Esophagus squamous epithelium (tissue), 5 donors: ENCODE measurements at regions not wholly inside any gene's neighbourhood (a gene's known extent, or its start where the extent isn't known, plus 50 kb on each side); places are given as distances from the start of the nearest gene placed in this dataset.

Source experiments
- DNase-seq: peaks from one replicate; lab custom pipeline; 2025; lab: John Stamatoyannopoulos, UW
- H3K27ac ChIP-seq, 4 donors: fragments of 200-600 bp; sonication (generic); one replicate each; pipeline ENCODE4 v1.5.1; 2016 to 2019; ENCODE audit warnings: mild to moderate bottlenecking in 1 of 4
- H3K27me3 ChIP-seq, 4 donors: fragments of 200-600 bp; sonication (generic); 1 replicate in 3 of 4; 2 replicates in 1 of 4; pipeline versions ENCODE4 v1.5.1 to v1.6.0; 2017 to 2021; ENCODE audit warnings: antibody characterized with exemption in 1 of 4
- H3K36me3 ChIP-seq, 3 donors: fragments of 200-600 bp; sonication (generic); one replicate each; pipeline ENCODE4 v1.5.1; 2016 to 2019
- H3K4me1 ChIP-seq, 3 donors: fragments of 200-600 bp; sonication (generic); one replicate each; pipeline ENCODE4 v1.5.1; 2017 to 2019
- H3K4me3 ChIP-seq, 4 donors: fragments of 200-600 bp; sonication (generic); 1 replicate in 3 of 4; 2 replicates in 1 of 4; pipeline ENCODE4 v1.5.1; 2016 to 2019; ENCODE audit warnings: mild to moderate bottlenecking in 2 of 4, moderate library complexity in 1 of 4
- H3K9me3 ChIP-seq, 3 donors: fragments of 200-600 bp; sonication (generic); one replicate each; pipeline ENCODE4 v1.5.1; 2016 to 2019
- POLR2A ChIP-seq, 4 donors: fragments of 450-650 bp; IDR thresholded peaks; one replicate each; pipeline ENCODE4 v1.6.1; 2017; ENCODE audit warnings: antibody characterized with exemption in 4 of 4, mild to moderate bottlenecking in 4 of 4, moderate library complexity in 3 of 4
- WGBS, 2 donors: methylation state at CpG; one replicate each; pipeline ENCODE4 v1.1.5; 2018; 5-methylcytosine and 5-hydroxymethylcytosine counted together
- intact Hi-C: fragments of 100-400 bp; cut with DNase I; formaldehyde crosslinking; loops from one replicate; pipeline ENCODE4 v1.15.0; 2022
- TF ChIP-seq, protein P1 (sequence below), 6 experiments: fragments of 450-650 bp in 4 of 6; fragments of 200-600 bp in 2 of 6; sonication (generic) in 2 of 6; IDR thresholded peaks; one replicate each; pipeline ENCODE4 v1.5.1; 2016 to 2019; ENCODE audit warnings: antibody characterized with exemption in 6 of 6, mild to moderate bottlenecking in 4 of 6, moderate library complexity in 4 of 6
- donor health status: DM: yes; HTN: yes; CAD: no.

DNA sequence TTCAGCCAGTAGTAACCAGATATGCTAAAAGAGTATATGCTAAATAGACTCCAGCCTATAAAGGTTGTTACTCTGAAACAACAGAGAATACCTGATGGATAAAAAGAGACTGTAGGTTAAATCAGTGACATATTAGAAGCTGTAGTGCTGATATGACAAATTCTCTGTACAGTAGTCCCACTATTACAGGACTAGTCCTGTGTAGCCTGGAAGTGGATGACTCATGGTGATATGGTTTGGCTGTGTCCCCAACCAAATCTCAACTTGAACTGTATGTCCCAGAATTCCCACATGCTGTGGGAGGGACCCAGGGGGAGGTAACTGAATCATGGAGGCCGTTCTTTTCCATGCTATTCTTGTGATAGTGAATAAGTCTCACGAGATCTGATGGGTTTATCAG, 276.2 kb upstream of the POU5F2 start:
- TF ChIP-seq, protein P1, sequence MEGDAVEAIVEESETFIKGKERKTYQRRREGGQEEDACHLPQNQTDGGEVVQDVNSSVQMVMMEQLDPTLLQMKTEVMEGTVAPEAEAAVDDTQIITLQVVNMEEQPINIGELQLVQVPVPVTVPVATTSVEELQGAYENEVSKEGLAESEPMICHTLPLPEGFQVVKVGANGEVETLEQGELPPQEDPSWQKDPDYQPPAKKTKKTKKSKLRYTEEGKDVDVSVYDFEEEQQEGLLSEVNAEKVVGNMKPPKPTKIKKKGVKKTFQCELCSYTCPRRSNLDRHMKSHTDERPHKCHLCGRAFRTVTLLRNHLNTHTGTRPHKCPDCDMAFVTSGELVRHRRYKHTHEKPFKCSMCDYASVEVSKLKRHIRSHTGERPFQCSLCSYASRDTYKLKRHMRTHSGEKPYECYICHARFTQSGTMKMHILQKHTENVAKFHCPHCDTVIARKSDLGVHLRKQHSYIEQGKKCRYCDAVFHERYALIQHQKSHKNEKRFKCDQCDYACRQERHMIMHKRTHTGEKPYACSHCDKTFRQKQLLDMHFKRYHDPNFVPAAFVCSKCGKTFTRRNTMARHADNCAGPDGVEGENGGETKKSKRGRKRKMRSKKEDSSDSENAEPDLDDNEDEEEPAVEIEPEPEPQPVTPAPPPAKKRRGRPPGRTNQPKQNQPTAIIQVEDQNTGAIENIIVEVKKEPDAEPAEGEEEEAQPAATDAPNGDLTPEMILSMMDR (IDR thresholded peaks at IDR 0.05): no peak
- no peak for TF ChIP-seq POLR2A (IDR thresholded peaks at IDR 0.05)
- H3K4me3 ChIP-seq: no peak overlapping the region
- H3K36me3 ChIP-seq: peaks cover 0 to 69% (median 0%) of the 10 kb centered on the region in 3 donors
- no peak overlapping the region for H3K27ac ChIP-seq
- WGBS, 2 donors: 94 to 96% methylated on average over 2 of the region's 2 CpGs
- no peaks in the 10 kb centered on the region for H3K4me1 ChIP-seq
- DNase-seq: no peak
- H3K27me3 ChIP-seq: no peaks in the 10 kb centered on the region
- peaks cover 0 to 19% (median 3%) of the 10 kb centered on the region in 3 donors for H3K9me3 ChIP-seq
- intact Hi-C loops: no loop called here

DNA sequence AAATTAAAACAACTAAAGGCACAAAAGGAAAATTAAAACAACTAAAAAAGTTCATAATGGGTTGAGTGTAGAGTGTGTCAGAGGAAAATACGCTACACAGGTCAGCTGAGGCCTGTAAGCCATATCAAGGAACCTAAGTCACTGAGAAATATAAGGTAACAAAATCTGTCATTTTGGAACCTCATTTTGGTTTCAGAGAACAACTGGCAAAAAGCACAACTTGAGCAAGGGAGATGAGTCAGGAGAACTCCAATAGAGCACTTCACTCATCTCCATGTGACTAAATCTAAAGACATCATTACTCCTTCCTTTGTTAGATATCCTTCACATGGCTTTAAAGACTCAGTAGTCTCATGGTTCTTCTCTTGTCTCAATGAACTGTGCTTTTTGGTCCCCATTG, 269.4 kb upstream of the POU5F2 start:
- DNase-seq: no peak
- no peak overlapping the region for H3K27ac ChIP-seq
- intact Hi-C loops: no loop called here
- H3K9me3 ChIP-seq: peaks cover 0 to 9% (median 0%) of the 10 kb centered on the region in 3 donors
- TF ChIP-seq POLR2A (IDR thresholded peaks at IDR 0.05): no peak
- TF ChIP-seq, protein P1 (IDR thresholded peaks at IDR 0.05): no peak
- no peak overlapping the region for H3K4me3 ChIP-seq
- H3K27me3 ChIP-seq: no peaks in the 10 kb centered on the region
- WGBS, 2 donors: 94 to 100% methylated on average over 1 of the region's 1 CpG
- no peaks in the 10 kb centered on the region for H3K4me1 ChIP-seq
- H3K36me3 ChIP-seq: peaks cover 0 to 14% (median 0%) of the 10 kb centered on the region in 3 donors

DNA sequence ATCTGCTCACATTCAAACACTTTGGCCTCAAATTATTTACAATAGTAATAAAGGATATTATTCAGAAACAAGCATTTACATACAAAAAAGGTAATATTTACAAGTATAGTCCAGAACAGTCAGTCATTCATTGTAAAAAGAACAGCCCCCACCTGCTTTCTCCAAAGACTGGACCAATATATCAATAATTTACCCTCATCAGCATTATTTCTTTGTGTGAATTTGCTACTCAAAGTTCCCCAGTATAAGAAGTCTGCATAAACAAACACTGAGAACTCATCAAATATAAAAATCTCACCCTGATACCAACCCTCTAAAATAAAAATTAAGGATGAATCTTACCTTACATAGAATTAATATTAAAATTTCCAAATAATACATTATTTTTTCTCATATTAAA, 267.8 kb upstream of the POU5F2 start:
- no peak for TF ChIP-seq POLR2A (IDR thresholded peaks at IDR 0.05)
- TF ChIP-seq, protein P1 (IDR thresholded peaks at IDR 0.05): no peak
- H3K4me3 ChIP-seq: no peak overlapping the region
- H3K9me3 ChIP-seq: no peaks in the 10 kb centered on the region
- no peak for DNase-seq
- peaks cover 0 to 13% (median 0%) of the 10 kb centered on the region in 3 donors for H3K36me3 ChIP-seq
- H3K4me1 ChIP-seq: no peaks in the 10 kb centered on the region
- no peak overlapping the region for H3K27ac ChIP-seq
- intact Hi-C loops: no loop called here
- no peaks in the 10 kb centered on the region for H3K27me3 ChIP-seq

DNA sequence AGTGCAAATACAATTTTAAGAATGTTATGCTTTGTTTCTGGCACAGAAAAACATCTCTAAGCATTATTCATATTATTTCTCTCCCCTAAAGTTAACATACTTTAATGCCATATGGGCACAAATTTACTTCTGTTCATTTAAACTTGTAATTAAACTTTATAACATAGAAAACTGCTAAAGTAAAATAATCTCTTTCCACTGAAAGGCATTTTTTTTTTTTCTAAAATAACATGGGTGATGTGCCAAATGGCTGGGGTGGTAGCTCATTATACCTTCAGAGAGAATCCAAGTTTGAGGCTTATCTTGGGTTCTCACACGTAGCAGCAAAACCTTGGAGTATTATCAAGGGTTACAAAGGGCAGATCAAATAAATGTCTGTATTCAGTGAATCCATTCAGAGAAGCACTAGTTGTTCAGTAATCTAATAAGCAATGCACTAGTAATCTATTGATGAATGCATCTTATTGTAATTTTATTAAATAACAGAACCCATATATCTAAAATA, 257.6 kb upstream of the POU5F2 start:
- Histone ChIP-seq H3K27ac (no peak overlapping the region), H3K9me3 (peaks cover 0 to 13% (median 0%) of the 10 kb centered on the region in 3 donors), H3K36me3 (peaks cover 0 to 10% (median 0%) of the 10 kb centered on the region in 3 donors), H3K4me1 (no peaks in the 10 kb centered on the region), H3K27me3 (no peaks in the 10 kb centered on the region), H3K4me3 (no peak overlapping the region)
- intact Hi-C loops: no loop called here
- DNase-seq: no peak
- WGBS, 2 donors: 64 to 89% methylated on average over 1 of the region's 1 CpG
- no peak for TF ChIP-seq POLR2A (IDR thresholded peaks at IDR 0.05)
- TF ChIP-seq, protein P1 (IDR thresholded peaks at IDR 0.05): no peak

DNA sequence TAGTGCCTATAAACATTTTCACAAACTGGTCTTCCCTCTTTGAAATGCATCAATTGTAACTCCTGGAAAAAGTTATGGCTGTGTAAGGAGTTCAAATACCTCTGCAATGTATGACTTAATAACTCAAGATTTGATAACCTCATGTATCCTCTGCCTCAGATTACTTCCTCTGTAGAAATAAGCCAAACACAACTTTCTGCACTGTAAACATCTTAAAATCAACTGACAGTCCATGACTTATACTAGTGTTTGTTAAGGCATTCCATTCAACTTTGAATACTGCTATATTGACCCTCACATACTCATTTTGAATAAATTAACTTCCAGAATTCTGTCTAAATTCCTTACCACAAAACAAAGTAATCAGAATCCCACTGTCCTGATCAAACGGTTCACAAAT, 256.2 kb upstream of the POU5F2 start:
- Histone ChIP-seq H3K9me3 (peaks cover 0 to 13% (median 0%) of the 10 kb centered on the region in 3 donors), H3K4me3 (no peak overlapping the region), H3K4me1 (no peaks in the 10 kb centered on the region), H3K36me3 (peaks cover 0 to 10% (median 0%) of the 10 kb centered on the region in 3 donors), H3K27me3 (no peaks in the 10 kb centered on the region), H3K27ac (no peak overlapping the region)
- 67 to 86% methylated on average over 1 of the region's 1 CpG for WGBS, 2 donors
- intact Hi-C loops: no loop called here
- no peak for TF ChIP-seq POLR2A (IDR thresholded peaks at IDR 0.05)
- TF ChIP-seq, protein P1 (IDR thresholded peaks at IDR 0.05): no peak
- DNase-seq: no peak
